Testis (tissue), 2 donors: ENCODE measurements at regions not wholly inside any gene's neighbourhood (a gene's known extent, or its start where the extent isn't known, plus 50 kb on each side); places are given as distances from the start of the nearest gene placed in this dataset.

Experiments used
- POLR2A ChIP-seq: fragments of 450-650 bp; IDR thresholded peaks from one replicate; pipeline ENCODE4 v1.6.1; 2017; ENCODE audit warnings: antibody characterized with exemption, mild to moderate bottlenecking, moderate library complexity
- TF ChIP-seq, protein P1 (sequence below), 3 experiments: fragments of 450-650 bp in 2 of 3; fragments of 200-600 bp in 1 of 3; sonication (generic) in 1 of 3; IDR thresholded peaks; one replicate each; pipeline ENCODE4 v1.5.1; 2016 to 2019; ENCODE audit warnings: antibody characterized with exemption in 3 of 3, mild to moderate bottlenecking in 2 of 3, moderate library complexity in 1 of 3

DNA sequence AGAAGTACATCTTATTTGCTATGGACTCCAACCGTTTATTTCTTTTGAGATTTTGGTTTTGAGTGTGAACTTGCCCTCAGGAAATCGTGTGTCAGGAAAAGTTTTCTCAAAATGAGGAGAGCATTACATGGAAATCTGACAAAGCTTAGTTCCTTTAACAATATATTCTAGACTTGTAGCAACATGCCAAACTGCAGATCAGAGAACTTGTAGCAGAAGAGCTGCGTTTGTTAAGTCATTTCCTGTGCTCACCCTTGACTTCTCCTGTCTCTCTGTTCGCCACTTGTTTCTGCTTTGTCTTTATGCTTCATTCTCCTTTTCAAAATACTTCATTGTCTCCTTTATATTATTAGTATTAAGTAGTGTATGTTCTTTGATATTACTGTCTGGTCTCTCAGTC is 116.6 kb upstream of the FOXP2 start:
- TF ChIP-seq, protein P1, sequence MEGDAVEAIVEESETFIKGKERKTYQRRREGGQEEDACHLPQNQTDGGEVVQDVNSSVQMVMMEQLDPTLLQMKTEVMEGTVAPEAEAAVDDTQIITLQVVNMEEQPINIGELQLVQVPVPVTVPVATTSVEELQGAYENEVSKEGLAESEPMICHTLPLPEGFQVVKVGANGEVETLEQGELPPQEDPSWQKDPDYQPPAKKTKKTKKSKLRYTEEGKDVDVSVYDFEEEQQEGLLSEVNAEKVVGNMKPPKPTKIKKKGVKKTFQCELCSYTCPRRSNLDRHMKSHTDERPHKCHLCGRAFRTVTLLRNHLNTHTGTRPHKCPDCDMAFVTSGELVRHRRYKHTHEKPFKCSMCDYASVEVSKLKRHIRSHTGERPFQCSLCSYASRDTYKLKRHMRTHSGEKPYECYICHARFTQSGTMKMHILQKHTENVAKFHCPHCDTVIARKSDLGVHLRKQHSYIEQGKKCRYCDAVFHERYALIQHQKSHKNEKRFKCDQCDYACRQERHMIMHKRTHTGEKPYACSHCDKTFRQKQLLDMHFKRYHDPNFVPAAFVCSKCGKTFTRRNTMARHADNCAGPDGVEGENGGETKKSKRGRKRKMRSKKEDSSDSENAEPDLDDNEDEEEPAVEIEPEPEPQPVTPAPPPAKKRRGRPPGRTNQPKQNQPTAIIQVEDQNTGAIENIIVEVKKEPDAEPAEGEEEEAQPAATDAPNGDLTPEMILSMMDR (IDR thresholded peaks at IDR 0.05) = no peak
- no peak for TF ChIP-seq POLR2A
